Breast epithelium (tissue), 3 donors: ENCODE measurements at regions not wholly inside any gene's neighbourhood (a gene's known extent, or its start where the extent isn't known, plus 50 kb on each side); places are given as distances from the start of the nearest gene placed in this dataset.

Experiments used
- CTCF ChIP-seq, 3 donors: fragments of 450-650 bp; IDR thresholded peaks; one replicate each; pipeline ENCODE4 v1.5.1; 2016 to 2017; ENCODE audit warnings: antibody characterized with exemption in 3 of 3, mild to moderate bottlenecking in 3 of 3, moderate library complexity in 3 of 3
- POLR2A ChIP-seq: fragments of 450-650 bp; IDR thresholded peaks from one replicate; pipeline ENCODE4 v1.6.1; 2016; ENCODE audit warnings: antibody characterized with exemption, mild to moderate bottlenecking, moderate library complexity

GRCh38 chr2:143953451-143954030 lies 566.4 kb downstream of the ZEB2 start:
- no peak for TF ChIP-seq CTCF (IDR thresholded peaks at IDR 0.05)
- no peak for TF ChIP-seq POLR2A
